ENCODE measurements at regions not wholly inside any gene's neighbourhood (a gene's known extent, or its start where the extent isn't known, plus 50 kb on each side); places are given as distances from the start of the nearest gene placed in this dataset.
"Not testable (repeated sequence)": the region's sequence is repeated elsewhere in the genome, so short reads cannot be mapped to it uniquely, and the experiment has no call there.

GRCh38 chr15:69903470-69904469 lies 193.9 kb downstream of the TLE3 start:
- peak; percentile 68 for DNase-seq

GRCh38 chr15:69906256-69907185 lies 191.2 kb downstream of the TLE3 start:
- DNase-seq: no peak

- DNase-seq: no peak
These were observed 189.7 kb downstream of the TLE3 start for GRCh38 chr15:69908060-69908459.

- no peak for DNase-seq
These were observed 188.9 kb downstream of the TLE3 start for GRCh38 chr15:69908590-69909420.

DNA sequence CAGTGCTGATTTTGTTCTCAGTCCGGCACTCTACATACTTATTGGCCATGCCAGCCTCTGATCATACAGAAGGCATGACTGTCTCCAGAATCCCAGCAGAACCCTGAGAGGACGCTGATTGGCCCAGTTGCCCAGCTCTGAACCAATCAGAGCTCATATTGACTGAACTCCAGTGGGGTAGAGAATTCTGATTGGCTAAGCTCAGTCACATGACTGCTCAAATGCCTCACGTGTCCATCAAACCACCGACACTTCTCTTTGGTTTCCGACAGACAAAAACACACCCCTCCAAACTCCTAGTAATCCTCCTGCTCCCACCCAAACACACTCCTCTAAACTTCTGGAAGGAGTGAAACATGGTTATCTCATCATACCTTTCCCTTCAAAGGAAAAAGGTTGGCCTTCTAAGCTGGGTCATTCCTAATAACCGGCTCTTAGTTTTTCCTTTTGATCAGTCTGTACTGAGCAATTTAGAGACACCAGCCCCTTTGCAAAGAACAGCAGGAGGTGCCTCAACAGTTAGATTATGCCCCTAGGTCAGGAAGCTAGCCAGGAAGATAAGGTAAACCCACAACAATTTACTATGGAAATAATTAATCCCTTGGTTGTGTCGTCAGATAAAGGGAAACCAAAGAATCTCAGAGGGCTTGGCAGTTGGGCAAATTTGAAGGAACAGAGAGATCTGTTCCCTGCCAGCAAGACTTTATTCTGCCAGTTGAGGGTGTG lies 187.8 kb downstream of the TLE3 start:
- DNase-seq: no peak

- DNase-seq: no peak
These were observed 187.2 kb downstream of the TLE3 start for GRCh38 chr15:69910514-69910913.

- no peak for DNase-seq
These were observed 185.6 kb downstream of the TLE3 start for GRCh38 chr15:69912116-69912515.

DNA sequence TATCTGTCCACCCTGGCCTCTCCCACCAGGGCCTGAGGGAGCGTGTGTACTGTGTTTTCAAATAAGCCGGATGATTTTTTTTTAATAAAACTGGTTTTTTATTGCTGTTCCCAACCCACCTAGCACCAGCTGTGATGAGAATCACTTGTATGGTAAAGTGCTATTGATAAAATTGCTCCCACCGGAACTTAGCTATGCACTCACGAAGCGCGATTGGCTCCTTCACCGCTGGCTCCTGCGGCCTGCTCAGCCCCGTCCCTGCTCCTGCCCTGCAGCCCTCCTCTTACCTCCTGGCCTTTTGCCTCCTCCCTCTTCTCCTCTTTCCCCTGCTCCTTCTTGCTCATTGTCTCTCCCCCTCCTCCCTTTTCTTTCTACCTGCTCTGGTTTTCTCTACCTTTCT lies 183.7 kb downstream of the TLE3 start:
- no peak for DNase-seq

DNA sequence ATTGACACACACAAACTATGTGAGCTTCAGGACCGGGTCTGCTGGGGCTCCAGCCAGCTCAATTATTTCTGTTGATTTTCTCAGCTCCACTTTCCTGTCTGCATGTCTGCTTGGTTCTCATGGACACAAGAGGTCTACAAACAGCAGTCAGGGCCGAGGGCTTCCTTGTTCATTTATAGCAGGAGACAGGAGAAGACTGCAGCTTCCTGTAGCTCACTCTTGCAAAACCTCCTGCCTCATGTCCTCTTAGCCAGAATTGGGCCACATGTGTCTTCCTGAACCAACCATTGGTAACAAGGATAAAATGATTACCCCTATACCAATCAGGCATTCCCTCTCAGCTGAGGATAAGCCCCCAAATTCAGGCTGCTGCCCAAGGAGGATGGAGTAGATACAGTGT lies 182.8 kb downstream of the TLE3 start:
- DNase-seq: no peak

GRCh38 chr15:69916169-69916785 lies 181.4 kb downstream of the TLE3 start:
- DNase-seq: no peak

DNA sequence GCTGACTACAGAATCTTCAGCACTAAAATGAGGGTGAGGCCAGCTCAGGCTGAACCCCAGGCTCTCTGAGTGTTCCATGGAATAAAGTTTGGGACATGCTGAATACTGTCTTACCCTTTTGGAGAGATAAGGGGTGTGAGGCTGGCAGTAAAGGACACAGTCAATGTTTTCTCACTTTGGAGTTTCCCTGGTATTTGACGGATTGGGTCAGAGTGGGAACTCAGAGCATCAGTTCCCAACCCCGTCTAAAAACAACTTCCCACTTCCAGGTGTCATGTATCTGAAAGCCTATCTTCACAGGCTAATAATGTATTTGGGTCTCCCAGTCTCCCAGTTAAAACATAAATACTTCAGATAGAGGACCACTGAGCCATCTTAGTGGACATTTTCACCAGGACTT lies 180.7 kb downstream of the TLE3 start:
- no peak for DNase-seq

- DNase-seq: no peak
These were observed 177.9 kb downstream of the TLE3 start for GRCh38 chr15:69919816-69920215.

- no peak for DNase-seq
These were observed 177.5 kb downstream of the TLE3 start for GRCh38 chr15:69920221-69920620.

DNA sequence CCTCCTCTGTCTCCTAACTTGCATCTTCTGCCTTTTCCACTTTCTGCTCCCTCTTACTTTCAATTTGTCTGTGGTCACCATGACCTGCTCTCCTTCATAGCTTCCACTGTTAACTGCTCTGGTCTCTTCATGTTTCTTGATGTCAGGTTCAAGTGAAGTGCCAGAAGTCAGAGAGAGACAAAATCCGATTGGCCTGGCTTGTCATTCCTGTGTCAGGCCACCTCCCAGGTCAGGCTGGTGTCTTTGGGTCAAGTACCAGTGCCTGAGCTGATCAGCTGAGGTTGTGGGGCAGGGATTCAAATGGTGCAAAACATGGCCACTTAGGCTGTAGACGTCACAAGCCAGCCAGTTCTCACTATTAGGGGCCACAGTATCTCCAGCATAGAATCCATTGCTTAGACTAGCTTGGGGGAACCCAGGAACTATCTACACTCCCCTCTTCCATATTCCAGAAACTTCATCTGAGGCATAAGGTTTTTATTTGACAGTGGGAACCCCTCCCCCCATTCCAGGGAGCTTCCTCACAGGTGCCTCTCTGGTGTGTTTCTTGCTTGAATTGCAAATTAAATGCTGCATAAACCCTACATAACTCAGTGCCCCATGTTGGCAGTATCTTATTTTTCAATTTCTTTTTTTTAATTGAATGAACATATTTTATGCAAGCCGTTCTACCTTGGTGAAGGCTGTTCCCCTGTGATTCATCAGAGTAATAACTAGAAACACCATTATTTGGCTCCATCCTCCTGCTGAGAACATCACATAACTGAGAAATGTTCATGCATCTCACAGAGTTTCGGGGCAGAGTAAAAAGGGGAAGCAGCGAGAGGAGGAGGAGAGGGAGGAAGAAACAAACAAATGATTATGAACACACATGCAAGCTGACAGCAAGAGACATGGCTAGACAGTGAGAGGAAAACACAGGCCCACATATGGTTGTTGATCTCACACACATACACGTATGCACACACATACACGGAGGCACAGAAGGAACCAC lies 175.8 kb downstream of the TLE3 start:
- DNase-seq: no peak

DNA sequence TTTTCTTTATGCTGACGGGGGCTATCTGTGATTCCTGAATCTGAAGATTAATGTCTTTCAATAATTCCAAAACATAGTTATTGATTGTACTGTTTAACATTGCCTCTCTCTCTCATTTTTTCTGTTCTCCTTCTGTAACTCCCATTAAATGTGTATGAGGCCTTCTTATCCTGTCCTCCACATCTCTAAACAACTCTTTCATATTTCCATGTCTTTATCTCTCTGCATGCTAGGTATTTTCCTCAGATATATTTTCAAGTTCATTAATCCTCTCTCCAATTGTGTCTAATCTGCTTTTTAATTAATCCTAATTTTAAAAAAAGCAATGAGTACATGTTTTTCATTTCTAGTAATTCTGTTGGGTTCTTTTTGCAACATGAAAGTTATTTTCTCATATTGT lies 173.2 kb downstream of the TLE3 start:
- no peak for DNase-seq

DNA sequence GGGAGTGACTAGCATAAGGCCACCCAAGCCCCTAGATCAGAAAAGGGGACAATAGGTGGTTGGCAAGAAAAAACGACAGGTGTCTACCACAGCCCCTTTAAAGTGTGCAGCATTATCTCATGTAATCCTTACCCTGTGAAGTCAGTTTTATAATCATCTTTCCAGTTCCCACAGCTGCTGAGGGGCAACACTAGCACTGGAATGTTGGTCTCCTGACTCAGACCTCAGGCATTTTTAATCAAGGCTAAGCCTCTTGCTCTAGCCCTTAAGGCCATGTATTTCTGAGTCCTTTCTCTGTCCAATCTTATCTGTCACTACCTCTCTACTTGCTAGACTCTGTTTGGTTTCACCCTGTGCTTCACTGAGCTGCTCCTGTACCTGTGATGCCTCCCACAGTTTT lies 171.7 kb downstream of the TLE3 start:
- DNase-seq: no peak

DNA sequence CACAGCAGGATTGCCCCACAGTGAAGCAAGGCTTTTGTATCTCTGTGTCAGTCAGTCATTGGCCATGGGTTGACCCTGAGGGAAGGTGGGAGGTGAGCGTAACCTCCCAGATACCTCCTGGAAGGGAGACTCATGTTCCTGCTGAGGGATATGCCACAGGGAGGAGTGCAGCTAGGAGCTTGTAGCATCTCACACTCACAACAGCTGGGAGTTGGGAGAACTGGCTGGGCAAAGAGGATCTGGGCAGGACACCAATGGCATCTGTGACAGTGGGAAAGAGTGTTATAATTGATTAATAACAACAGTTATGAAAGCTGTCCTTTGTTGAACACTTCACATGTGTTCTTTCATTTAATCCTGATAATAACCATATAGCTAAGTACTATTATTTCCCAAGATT lies 171.0 kb downstream of the TLE3 start:
- DNase-seq: no peak

GRCh38 chr15:69928890-69929289 lies 168.8 kb downstream of the TLE3 start:
- not testable (repeated sequence) for DNase-seq

GRCh38 chr15:69929905-69930630 lies 167.6 kb downstream of the TLE3 start:
- DNase-seq: no peak
